CD14-positive monocyte (primary cell): ENCODE measurements at regions not wholly inside any gene's neighbourhood (a gene's known extent, or its start where the extent isn't known, plus 50 kb on each side); places are given as distances from the start of the nearest gene placed in this dataset.

Experiments
- DNase-seq, 3 donors: peaks; one replicate each; pipeline ENCODE4 v3.0.0-alpha.2; 2011 to 2022
- H2AFZ ChIP-seq: 2 replicates; pipeline ENCODE4 v1.6.0; 2012; ENCODE audit warnings: mild to moderate bottlenecking, low read depth, low read length, inconsistent platforms; ENCODE audit not compliant: insufficient read depth, poor library complexity, severe bottlenecking
- H3K27ac ChIP-seq, 2 donors: 1 replicate in 1 of 2; 2 replicates in 1 of 2; pipeline ENCODE4 v1.5.1; 2012 to 2013; ENCODE audit warnings: low read length in 2 of 2, control low read depth in 1 of 2, inconsistent platforms in 1 of 2, low read depth in 1 of 2, mild to moderate bottlenecking in 1 of 2
- H3K27me3 ChIP-seq, 2 donors: one replicate each; pipeline versions ENCODE4 v1.6.0 to v1.6.1; 2011 to 2013; ENCODE audit warnings: low read length in 2 of 2; ENCODE audit not compliant: control insufficient read depth in 2 of 2, insufficient read depth in 2 of 2
- H3K36me3 ChIP-seq, 2 donors: replicated peaks in 1 of 2; 1 replicate in 1 of 2; 2 replicates in 1 of 2; pipeline versions ENCODE4 v1.5.1 to v1.6.1; 2012 to 2013; ENCODE audit warnings: low read length in 2 of 2, control low read depth in 1 of 2, inconsistent platforms in 1 of 2, mild to moderate bottlenecking in 1 of 2; ENCODE audit not compliant: insufficient read depth in 2 of 2, control insufficient read depth in 1 of 2
- H3K4me1 ChIP-seq, 2 donors: 1 replicate in 1 of 2; 2 replicates in 1 of 2; pipeline versions ENCODE4 v1.5.1 to v1.6.1; 2012 to 2013; ENCODE audit warnings: low read length in 2 of 2, control low read depth in 1 of 2, inconsistent platforms in 1 of 2, mild to moderate bottlenecking in 1 of 2, moderate library complexity in 1 of 2; ENCODE audit not compliant: insufficient read depth in 2 of 2, control insufficient read depth in 1 of 2
- H3K4me2 ChIP-seq: replicated peaks from 2 replicates; pipeline ENCODE3; 2012; ENCODE audit warnings: low read length, moderate library complexity, mild to moderate bottlenecking; ENCODE audit not compliant: poor library complexity, severe bottlenecking; ENCODE audit errors: extremely low read depth
- H3K4me3 ChIP-seq, 3 experiments: fragments of 200-600 bp in 1 of 3; sonication (generic) in 1 of 3; replicated peaks in 1 of 3; 1 replicate in 2 of 3; 2 replicates in 1 of 3; pipeline ENCODE4 v1.5.1; 2011 to 2013; ENCODE audit warnings: low read length in 3 of 3, mild to moderate bottlenecking in 3 of 3, control low read depth in 2 of 3, low read depth in 2 of 3, inconsistent platforms in 1 of 3, moderate library complexity in 1 of 3
- H3K79me2 ChIP-seq: 2 replicates; pipeline ENCODE4 v1.6.0; 2012; ENCODE audit warnings: mild to moderate bottlenecking, control low read depth, inconsistent platforms, low read length, moderate library complexity; ENCODE audit not compliant: insufficient read depth
- H3K9ac ChIP-seq: 2 replicates; pipeline ENCODE4 v1.6.0; 2017; ENCODE audit warnings: low read length, mild to moderate bottlenecking; ENCODE audit not compliant: insufficient read depth, poor library complexity, severe bottlenecking
- H3K9me3 ChIP-seq, 2 donors: replicated peaks in 1 of 2; 1 replicate in 1 of 2; 2 replicates in 1 of 2; pipeline versions ENCODE4 v1.5.1 to v1.6.1; 2012 to 2013; ENCODE audit warnings: low read length in 2 of 2, control low read depth in 1 of 2; ENCODE audit not compliant: control insufficient read depth in 1 of 2, insufficient read depth in 1 of 2
- H4K20me1 ChIP-seq: 2 replicates; pipeline ENCODE4 v1.6.0; 2012; ENCODE audit warnings: mild to moderate bottlenecking, low read length, control low read depth, moderate library complexity; ENCODE audit not compliant: insufficient read depth
- H3K27ac Mint-ChIP-seq, 7 donors: one replicate each; pipeline ENCODE4 v1.8.0; 2020; ENCODE audit warnings: mild to moderate bottlenecking in 7 of 7, mixed read lengths in 7 of 7, moderate library complexity in 6 of 7, inconsistent platforms in 2 of 7
- H3K27me3 Mint-ChIP-seq, 3 donors: one replicate each; pipeline ENCODE4 v1.8.0; 2021 to 2022; ENCODE audit warnings: low read depth in 3 of 3, mild to moderate bottlenecking in 3 of 3, mixed read lengths in 3 of 3, moderate library complexity in 3 of 3, inconsistent platforms in 1 of 3
- H3K36me3 Mint-ChIP-seq, 2 donors: one replicate each; pipeline ENCODE4 v1.8.0; 2020; ENCODE audit warnings: mixed read lengths in 2 of 2, inconsistent platforms in 1 of 2, mild to moderate bottlenecking in 1 of 2
- H3K4me1 Mint-ChIP-seq: one replicate; pipeline ENCODE4 v1.8.0; 2020; ENCODE audit warnings: mild to moderate bottlenecking, mixed read lengths
- H3K4me3 Mint-ChIP-seq, 2 donors: one replicate each; pipeline ENCODE4 v1.8.0; 2020; ENCODE audit warnings: mild to moderate bottlenecking in 2 of 2, mixed read lengths in 2 of 2, moderate library complexity in 1 of 2
- H3K9me3 Mint-ChIP-seq, 7 donors: one replicate each; pipeline ENCODE4 v1.8.0; 2020 to 2022; ENCODE audit warnings: mixed read lengths in 7 of 7, mild to moderate bottlenecking in 6 of 7, moderate library complexity in 6 of 7, inconsistent platforms in 2 of 7
- CTCF ChIP-seq: fragments of 200-600 bp; IDR thresholded peaks from one replicate; pipeline ENCODE4 v1.8.0; 2022; ENCODE audit warnings: antibody characterized with exemption, mild to moderate bottlenecking
- WGBS: methylation state at CpG from one replicate; pipeline ENCODE4 v1.1.5; 2013; ENCODE audit warnings: missing lambda C conversion rate; ENCODE audit not compliant: insufficient coverage; 5-methylcytosine and 5-hydroxymethylcytosine counted together
- intact Hi-C, 2 donors: fragments of 100-400 bp; cut with micrococcal nuclease; formaldehyde crosslinking; loops; one replicate each; pipeline versions ENCODE4 v1.15.0 to v1.15.1; 2023

- no peaks in the 10 kb centered on the region for H3K36me3 ChIP-seq
- no peaks in the 10 kb centered on the region for H4K20me1 ChIP-seq
- no peaks in the 10 kb centered on the region for H3K9me3 Mint-ChIP-seq
- H3K36me3 Mint-ChIP-seq = no peaks in the 10 kb centered on the region
- H3K4me3 Mint-ChIP-seq = no peak overlapping the region
- H3K4me1 ChIP-seq = no peaks in the 10 kb centered on the region
- H3K27ac Mint-ChIP-seq = no peak overlapping the region
- H3K27me3 Mint-ChIP-seq = peaks cover 0 to 2% (median 0%) of the 10 kb centered on the region in 3 donors
- H3K9ac ChIP-seq = no peak overlapping the region
- no peak for TF ChIP-seq CTCF
- no peaks in the 10 kb centered on the region for H3K27me3 ChIP-seq
- no peak overlapping the region for H3K4me2 ChIP-seq
- intact Hi-C loops = no loop called here
- no peak for DNase-seq
- no peak overlapping the region for H2AFZ ChIP-seq
- no peaks in the 10 kb centered on the region for H3K4me1 Mint-ChIP-seq
- H3K4me3 ChIP-seq = no peak overlapping the region
- no CpG with 5 or more reads among the region's 2 CpGs for WGBS
- no peak overlapping the region for H3K27ac ChIP-seq
- no peaks in the 10 kb centered on the region for H3K9me3 ChIP-seq
- H3K79me2 ChIP-seq = no peaks in the 10 kb centered on the region
Observed at GRCh38 chr4:20590849-20591248, 109.4 kb upstream of the PACRGL start.

GRCh38 chr4:20591571-20591970 lies 108.7 kb upstream of the PACRGL start:
- no peak overlapping the region for H3K27ac ChIP-seq
- Mint-ChIP-seq H3K27me3 (peaks cover 0 to 2% (median 0%) of the 10 kb centered on the region in 3 donors), H3K4me1 (no peaks in the 10 kb centered on the region), H3K36me3 (no peaks in the 10 kb centered on the region), H3K4me3 (no peak overlapping the region), H3K27ac (no peak overlapping the region), H3K9me3 (no peaks in the 10 kb centered on the region)
- no peak overlapping the region for H2AFZ ChIP-seq
- H3K27me3 ChIP-seq = no peaks in the 10 kb centered on the region
- H3K79me2 ChIP-seq = no peaks in the 10 kb centered on the region
- no peaks in the 10 kb centered on the region for H4K20me1 ChIP-seq
- H3K9ac ChIP-seq = no peak overlapping the region
- H3K36me3 ChIP-seq = no peaks in the 10 kb centered on the region
- H3K9me3 ChIP-seq = no peaks in the 10 kb centered on the region
- H3K4me2 ChIP-seq = no peak overlapping the region
- no CpG with 5 or more reads among the region's 2 CpGs for WGBS
- intact Hi-C loops = no loop called here
- H3K4me3 ChIP-seq = no peak overlapping the region
- H3K4me1 ChIP-seq = no peaks in the 10 kb centered on the region
- no peak for TF ChIP-seq CTCF
- DNase-seq = no peak
